ENCODE measurements at regions not wholly inside any gene's neighbourhood (a gene's known extent, or its start where the extent isn't known, plus 50 kb on each side); places are given as distances from the start of the nearest gene placed in this dataset.

DNA sequence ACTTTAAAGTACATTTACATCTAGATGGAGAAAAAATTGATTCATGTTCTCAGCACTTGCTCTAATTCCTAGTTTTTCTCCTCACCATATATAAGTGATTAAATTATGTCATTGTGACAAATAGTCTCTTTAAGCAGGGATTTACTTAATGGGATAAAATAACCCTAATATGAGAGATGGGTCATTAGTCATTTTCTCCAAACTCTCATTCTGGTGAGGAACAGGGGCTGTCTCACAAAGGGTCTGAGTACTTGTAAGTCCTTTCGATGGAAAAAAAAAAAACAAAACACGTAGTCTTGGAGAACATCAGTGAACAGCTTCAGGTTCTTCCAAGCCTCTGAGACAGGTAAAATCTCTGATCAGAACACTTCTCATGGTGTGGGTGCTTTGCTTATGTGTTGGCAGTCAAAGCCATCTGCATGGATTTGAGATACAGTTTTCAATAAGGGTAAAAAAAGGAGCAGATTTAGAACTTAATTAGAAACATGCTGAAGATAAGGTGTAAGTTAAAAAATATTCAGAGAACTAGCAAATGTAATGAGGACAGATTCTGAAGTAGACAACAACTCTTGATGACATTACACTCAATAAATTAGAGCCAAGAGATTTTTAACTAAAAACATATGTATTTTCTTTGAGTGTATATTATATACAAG lies 1668.9 kb upstream of the MIR17HG start:
- DNase-seq = no peak

DNA sequence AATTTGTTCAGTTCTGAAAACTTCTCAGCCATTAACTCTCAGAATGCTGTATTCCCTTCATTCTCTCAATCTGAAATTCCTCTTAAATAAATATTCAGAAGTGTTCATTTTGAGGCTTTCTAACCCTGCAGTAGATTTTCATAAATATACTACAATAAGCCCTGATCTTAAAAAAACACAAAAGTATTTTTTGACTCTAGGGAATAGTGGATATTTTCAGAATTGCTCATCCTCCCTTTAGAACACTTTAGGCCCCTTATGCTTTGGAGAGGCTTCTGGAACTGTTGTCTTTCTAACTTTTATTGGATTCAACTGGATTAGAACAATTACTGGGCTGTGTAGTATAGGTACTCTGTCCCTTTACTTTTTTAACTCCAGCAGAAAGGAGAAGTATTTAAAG lies 1662.6 kb upstream of the MIR17HG start:
- no peak for DNase-seq

GRCh38 chr13:89686171-89686570 lies 1661.3 kb upstream of the MIR17HG start:
- no peak for DNase-seq

GRCh38 chr13:89687066-89687465 lies 1660.4 kb upstream of the MIR17HG start:
- peak; percentile 20 for DNase-seq

GRCh38 chr13:89688918-89689317 lies 1658.6 kb upstream of the MIR17HG start:
- no peak for DNase-seq

DNA sequence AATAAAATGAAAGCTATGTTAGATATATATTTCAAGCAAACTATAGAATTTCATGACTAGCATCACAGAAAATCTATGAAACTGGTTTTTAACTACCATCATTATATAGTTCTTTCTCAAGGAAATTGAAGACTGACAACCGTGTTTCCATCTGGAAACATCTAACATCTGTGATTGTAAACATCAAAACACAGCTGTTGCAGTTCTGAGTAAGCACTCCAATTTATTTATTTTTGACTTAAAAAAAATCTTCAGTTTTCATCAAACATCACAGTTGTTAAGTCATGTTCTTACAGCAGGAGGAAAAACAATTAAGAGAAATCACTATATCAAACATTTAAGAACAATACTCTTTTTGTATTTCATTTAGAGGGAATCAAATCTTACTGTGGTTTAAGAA lies 1653.0 kb upstream of the MIR17HG start:
- DNase-seq = peak; percentile 52

- peak; percentile 28 for DNase-seq
Measured at GRCh38 chr13:89695343-89696257, 1651.9 kb upstream of the MIR17HG start.

DNA sequence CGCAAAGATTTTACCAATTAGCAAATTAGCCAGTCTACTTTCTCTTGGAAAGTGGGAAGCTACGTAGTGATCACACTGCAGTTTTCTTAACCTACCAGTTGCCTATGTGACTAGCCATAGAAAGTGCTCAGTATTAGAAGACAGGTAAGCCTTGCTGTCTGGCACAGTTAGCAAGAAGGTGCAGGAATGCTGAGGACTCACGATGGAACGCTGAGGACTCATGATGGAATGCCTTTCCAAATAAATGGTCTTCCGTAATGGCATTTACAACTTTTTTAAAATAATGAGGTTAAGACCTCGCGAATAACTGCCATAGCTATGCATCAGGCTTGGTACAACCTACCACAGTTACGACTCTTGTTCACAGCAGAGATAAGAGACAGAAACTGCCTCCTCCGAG lies 1645.6 kb upstream of the MIR17HG start:
- DNase-seq = no peak

GRCh38 chr13:89704040-89704439 lies 1643.4 kb upstream of the MIR17HG start:
- DNase-seq = no peak

DNA sequence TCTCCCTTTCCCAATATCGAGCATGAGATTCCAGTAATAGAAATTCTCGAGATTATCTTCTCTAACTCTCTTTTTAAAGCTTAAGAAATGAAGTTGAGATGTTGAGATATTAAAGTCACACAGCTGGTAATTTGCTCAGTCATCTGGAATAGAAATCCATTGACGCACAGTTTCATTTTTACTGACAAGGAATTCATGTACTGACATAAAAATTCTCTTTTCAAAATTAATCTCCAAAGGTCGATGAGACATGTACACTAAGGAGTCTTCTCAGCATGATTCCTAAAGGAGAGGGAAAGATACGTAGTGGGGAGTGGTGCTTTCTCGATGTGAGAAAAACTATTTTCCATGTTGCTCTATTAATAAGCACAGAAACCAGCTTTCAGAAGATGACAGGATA lies 1639.5 kb upstream of the MIR17HG start:
- DNase-seq = no peak

GRCh38 chr13:89721216-89721615 lies 1626.3 kb upstream of the MIR17HG start:
- peak; percentile 2 for DNase-seq

DNA sequence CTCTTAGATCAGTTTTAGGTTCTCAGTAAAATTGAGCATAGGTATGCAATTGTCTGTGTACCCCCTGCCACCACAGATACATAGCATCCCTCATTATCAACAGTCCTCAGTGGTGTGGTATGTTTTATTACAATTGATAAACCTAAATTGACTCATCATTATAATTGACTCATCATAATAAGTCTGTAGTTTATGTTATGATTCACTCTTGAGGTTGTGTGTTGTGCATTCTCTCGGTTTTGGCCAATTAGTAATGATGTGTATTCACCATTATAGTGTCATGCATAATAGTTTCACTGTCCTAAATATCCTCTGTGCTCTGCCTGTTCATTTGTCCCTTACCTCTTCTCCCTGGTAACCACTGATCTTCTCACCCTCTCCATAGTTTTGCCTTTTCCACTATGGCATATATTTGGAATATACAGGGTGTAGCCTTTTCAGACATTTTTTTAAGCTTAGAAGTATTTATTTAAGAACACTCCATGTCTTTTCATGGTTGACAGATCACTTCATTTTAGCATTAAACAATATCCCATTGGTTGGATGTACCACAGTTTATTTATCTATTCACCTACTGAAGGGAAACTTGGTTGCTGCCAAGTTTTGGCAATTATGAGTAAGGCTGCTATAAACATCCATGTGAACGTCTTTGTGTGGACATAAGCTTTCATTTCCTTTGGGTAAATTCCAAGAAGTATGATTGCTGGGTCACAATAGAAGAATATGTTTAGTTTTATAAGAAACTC lies 1620.6 kb upstream of the MIR17HG start:
- peak; percentile 75 for DNase-seq

DNA sequence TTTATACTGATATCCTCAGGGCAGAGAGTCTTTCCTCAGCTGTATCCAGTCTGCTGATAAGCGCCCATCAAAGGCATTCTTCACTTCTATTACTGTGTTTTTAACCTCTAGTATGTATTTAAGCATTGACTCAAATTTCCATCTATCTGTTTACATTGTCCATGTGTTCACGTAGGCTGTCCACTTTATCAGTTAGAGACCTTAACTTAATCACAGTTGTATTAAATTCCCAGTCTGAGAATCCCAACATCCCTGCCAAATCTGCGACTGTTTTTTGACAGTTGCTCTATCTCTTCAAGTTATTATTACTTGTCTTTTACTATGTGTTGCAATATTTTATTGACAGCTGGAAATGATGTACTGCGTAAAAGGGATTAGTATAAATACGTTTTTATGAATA lies 1613.7 kb upstream of the MIR17HG start:
- DNase-seq = no peak

GRCh38 chr13:89737051-89737450 lies 1610.4 kb upstream of the MIR17HG start:
- DNase-seq = no peak

GRCh38 chr13:89738072-89738471 lies 1609.4 kb upstream of the MIR17HG start:
- no peak for DNase-seq

DNA sequence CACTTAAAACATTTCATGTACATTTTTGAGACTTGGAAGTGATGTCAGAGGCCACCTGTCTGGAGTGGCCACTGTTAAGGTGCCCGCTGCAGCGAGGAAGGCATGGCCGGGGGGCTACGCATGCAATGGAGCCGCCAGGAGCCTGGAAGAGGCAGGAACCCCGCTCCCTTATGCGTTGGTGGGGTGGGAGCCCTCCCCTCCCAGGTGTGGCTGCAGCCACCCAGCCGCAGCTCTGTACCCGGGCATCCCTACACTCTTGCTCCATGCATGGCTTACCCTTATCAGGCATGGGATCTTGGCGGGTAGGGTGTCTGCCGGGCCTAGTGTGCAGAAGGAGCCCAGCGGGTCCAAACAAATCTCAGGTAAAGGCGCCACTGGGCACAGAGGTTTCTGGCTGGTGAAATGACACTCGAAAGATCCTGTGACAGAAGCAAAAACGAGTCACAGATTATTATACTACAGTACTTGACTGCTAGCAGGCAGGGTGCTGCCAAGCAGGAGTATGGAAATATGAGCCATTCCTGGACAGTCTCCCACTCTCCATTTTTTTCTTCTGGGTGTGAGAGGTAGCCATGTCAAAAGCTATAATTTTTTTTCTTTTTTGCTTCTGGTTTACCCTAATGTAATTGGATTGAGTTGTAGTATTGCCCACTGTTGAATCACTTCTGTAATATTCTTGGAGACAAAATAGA lies 1606.3 kb upstream of the MIR17HG start:
- DNase-seq = no peak

DNA sequence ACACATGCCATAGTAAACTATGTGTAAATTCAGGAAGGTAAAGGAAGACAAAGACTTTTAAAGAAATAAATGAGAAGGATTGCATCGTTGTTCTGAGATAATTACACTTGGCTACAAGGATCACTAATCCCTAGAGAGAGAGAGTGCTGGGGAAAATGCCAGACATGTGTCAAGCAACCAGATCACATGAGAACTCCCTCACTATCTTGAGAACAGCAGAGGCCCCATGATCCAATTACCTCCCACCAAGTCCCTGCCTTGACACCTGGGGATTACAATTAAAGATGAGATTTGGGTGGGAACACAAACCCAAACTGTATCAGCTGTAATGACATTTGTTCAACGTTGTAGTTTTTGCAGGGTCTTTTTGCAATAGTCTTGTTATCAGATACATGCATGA lies 1600.9 kb upstream of the MIR17HG start:
- DNase-seq = no peak

- DNase-seq = no peak
Measured at GRCh38 chr13:89748716-89749115, 1598.8 kb upstream of the MIR17HG start.

- peak; percentile 13 for DNase-seq
Measured at GRCh38 chr13:89749888-89750287, 1597.6 kb upstream of the MIR17HG start.

DNA sequence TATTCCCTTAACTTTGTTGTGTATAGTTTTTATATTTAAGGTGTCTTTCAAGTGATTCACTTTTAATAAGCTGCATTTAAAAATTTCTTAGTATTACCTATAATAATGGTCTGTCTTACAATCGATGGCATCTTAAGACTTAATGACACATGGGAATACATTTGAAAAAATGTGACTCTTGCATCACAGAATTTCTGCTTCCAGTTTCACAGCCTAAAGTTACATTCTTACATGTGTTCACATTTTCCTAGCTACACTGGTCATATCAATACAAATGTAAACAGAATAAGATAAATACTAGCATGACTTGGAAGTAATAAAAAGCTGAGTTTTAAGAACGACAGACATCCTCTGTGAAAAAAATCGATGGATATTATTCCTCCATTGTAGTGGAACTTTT lies 1597.1 kb upstream of the MIR17HG start:
- DNase-seq = peak; percentile 27

DNA sequence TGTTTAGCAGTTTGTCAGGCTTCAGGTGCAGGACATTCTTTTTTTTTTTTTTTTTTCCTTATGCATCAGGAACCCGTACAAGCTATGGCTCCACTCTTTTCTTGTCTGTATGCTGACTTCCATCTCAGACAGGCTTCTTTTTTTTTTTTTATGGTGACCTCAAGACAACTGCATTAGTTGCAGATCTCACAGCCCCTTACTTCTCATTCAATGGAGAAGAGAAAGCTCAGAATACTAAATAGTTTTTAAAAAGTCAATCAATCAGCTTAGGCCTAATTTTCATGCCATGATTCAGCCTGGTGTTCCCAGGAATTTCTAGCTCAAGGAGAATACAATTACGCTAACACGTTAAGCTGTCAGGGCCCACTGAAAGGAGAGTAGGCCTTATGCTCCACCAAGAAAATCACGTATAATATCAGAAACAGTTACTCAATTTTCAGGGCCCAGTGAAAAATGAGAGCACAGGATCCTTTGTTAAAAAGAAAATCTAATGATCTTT lies 1596.0 kb upstream of the MIR17HG start:
- no peak for DNase-seq

GRCh38 chr13:89752394-89752793 lies 1595.1 kb upstream of the MIR17HG start:
- no peak for DNase-seq

Data from HCEC 1CT (cell line).